ENCODE measurements at regions not wholly inside any gene's neighbourhood (a gene's known extent, or its start where the extent isn't known, plus 50 kb on each side); places are given as distances from the start of the nearest gene placed in this dataset.

DNA sequence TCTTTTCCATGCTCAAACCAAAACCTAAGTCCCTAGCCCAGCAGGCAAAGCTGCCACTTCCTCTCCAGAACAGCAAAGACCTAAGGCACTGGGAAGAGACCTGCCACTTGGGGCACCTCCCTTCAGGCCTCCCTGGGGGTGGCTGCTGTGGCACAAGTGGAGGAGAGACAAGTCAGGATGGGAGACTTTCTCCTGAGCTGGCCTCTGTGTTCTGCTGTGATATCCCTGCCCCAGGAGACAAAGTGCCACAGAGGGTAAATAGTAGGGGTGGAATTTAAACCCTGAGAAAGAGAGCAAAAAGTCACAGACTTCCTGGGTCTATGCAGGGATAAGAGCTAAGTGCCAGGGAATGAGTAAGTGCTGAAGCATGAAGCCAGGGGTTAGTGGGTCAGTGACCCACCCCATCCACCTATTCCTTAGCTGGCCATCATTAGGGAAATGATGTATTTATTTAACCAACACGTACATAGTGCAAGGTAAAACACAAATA lies 84.2 kb downstream of the MRPL14 start (continued):
- TF ChIP-seq REST (IDR thresholded peaks at IDR 0.05; ENCODE audit: borderline replicate concordance) (no peak), REST (CRISPR knock-in tag; IDR thresholded peaks at IDR 0.05; ENCODE audit: low read depth) (0 out of 2 replicates have a peak, but pooled peaks have one; percentile 0), MBD2 (IDR thresholded peaks at IDR 0.05; ENCODE audit: borderline replicate concordance, low read depth) (no peak), NCOA6 (IDR thresholded peaks at IDR 0.05) (no peak), HDAC6 (IDR thresholded peaks at IDR 0.05; ENCODE audit: low read depth, low read length) (no peak), SRF (CRISPR knock-in tag; IDR thresholded peaks at IDR 0.05) (no peak), PHTF2 (CRISPR knock-in tag; IDR thresholded peaks at IDR 0.05) (no peak)
- TF ChIP-seq, protein P1, sequence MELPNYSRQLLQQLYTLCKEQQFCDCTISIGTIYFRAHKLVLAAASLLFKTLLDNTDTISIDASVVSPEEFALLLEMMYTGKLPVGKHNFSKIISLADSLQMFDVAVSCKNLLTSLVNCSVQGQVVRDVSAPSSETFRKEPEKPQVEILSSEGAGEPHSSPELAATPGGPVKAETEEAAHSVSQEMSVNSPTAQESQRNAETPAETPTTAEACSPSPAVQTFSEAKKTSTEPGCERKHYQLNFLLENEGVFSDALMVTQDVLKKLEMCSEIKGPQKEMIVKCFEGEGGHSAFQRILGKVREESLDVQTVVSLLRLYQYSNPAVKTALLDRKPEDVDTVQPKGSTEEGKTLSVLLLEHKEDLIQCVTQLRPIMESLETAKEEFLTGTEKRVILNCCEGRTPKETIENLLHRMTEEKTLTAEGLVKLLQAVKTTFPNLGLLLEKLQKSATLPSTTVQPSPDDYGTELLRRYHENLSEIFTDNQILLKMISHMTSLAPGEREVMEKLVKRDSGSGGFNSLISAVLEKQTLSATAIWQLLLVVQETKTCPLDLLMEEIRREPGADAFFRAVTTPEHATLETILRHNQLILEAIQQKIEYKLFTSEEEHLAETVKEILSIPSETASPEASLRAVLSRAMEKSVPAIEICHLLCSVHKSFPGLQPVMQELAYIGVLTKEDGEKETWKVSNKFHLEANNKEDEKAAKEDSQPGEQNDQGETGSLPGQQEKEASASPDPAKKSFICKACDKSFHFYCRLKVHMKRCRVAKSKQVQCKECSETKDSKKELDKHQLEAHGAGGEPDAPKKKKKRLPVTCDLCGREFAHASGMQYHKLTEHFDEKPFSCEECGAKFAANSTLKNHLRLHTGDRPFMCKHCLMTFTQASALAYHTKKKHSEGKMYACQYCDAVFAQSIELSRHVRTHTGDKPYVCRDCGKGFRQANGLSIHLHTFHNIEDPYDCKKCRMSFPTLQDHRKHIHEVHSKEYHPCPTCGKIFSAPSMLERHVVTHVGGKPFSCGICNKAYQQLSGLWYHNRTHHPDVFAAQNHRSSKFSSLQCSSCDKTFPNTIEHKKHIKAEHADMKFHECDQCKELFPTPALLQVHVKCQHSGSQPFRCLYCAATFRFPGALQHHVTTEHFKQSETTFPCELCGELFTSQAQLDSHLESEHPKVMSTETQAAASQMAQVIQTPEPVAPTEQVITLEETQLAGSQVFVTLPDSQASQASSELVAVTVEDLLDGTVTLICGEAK (IDR thresholded peaks at IDR 0.05), result peak; percentile 23; the same call in 1 of the 2 replicates
- TF ChIP-seq, protein P1 (CRISPR knock-in tag; IDR thresholded peaks at IDR 0.05), result no peak

Measured in K562 (cell line).